ENCODE measurements at regions not wholly inside any gene's neighbourhood (a gene's known extent, or its start where the extent isn't known, plus 50 kb on each side); places are given as distances from the start of the nearest gene placed in this dataset.

- Histone ChIP-seq H4K20me1 (ENCODE audit: insufficient read depth, low read length) (no peaks in the 10 kb centered on the region), H3K4me2 (ENCODE audit: low read length) (no peak overlapping the region), H3K9me2 (ENCODE audit: insufficient read depth, low read length) (no peaks in the 10 kb centered on the region), H3K27ac (ENCODE audit: low read depth, low read length, poor library complexity, severe bottlenecking) (no peak overlapping the region), H3K9me3 (ENCODE audit: low read length) (no peaks in the 10 kb centered on the region), H3K4me3 (ENCODE audit: low read depth, low read length, poor library complexity, severe bottlenecking) (no peak overlapping the region), H3K36me3 (ENCODE audit: insufficient read depth, low read length) (no peaks in the 10 kb centered on the region), H2AFZ (ENCODE audit: low read length) (no peak overlapping the region), H3K4me1 (ENCODE audit: insufficient read depth, low read length, poor library complexity, severe bottlenecking) (no peaks in the 10 kb centered on the region), H3K79me2 (ENCODE audit: insufficient read depth, low read depth, low read length) (no peaks in the 10 kb centered on the region)
- intact Hi-C loops (cut with micrococcal nuclease; ENCODE audit: unreplicated experiment), result no loop called here
- BruUV-seq (replicated peaks), result no TSS peak
- TF ChIP-seq CTCF (conservative IDR thresholded peaks at IDR 0.05; ENCODE audit: low read length), result no peak
- no peak for TF ChIP-seq EZH2phosphoT487 (IDR thresholded peaks at IDR 0.05; ENCODE audit: borderline replicate concordance, low read depth, low read length)
- ChIA-PET CTCF (ENCODE audit: unreplicated experiment) (no interaction called here), POLR2A (interaction anchor here (0.8 kb wide), 1 partner anchor 60 kb away, joined by 3 read pairs; no protein-coding TSS in a partner anchor)
- DNase-seq (ENCODE audit: low spot score), result no peak
Measured at GRCh38 chr20:52789716-52790115, 182.4 kb upstream of the TSHZ2 start.

- Histone ChIP-seq H3K9me2 (ENCODE audit: insufficient read depth, low read length) (no peaks in the 10 kb centered on the region), H3K79me2 (ENCODE audit: insufficient read depth, low read depth, low read length) (no peaks in the 10 kb centered on the region), H3K4me3 (ENCODE audit: low read depth, low read length, poor library complexity, severe bottlenecking) (no peak overlapping the region), H3K4me2 (ENCODE audit: low read length) (no peak overlapping the region), H3K4me1 (ENCODE audit: insufficient read depth, low read length, poor library complexity, severe bottlenecking) (no peaks in the 10 kb centered on the region), H3K27ac (ENCODE audit: low read depth, low read length, poor library complexity, severe bottlenecking) (no peak overlapping the region), H3K9me3 (ENCODE audit: low read length) (0 out of 2 replicates have a peak, but pooled peaks cover 11% of the 10 kb centered on the region), H3K36me3 (ENCODE audit: insufficient read depth, low read length) (no peaks in the 10 kb centered on the region), H4K20me1 (ENCODE audit: insufficient read depth, low read length) (no peaks in the 10 kb centered on the region), H2AFZ (ENCODE audit: low read length) (no peak overlapping the region)
- TF ChIP-seq CTCF (conservative IDR thresholded peaks at IDR 0.05; ENCODE audit: low read length) (no peak), EZH2phosphoT487 (IDR thresholded peaks at IDR 0.05; ENCODE audit: borderline replicate concordance, low read depth, low read length) (no peak)
- no TSS peak for BruUV-seq (replicated peaks)
- ChIA-PET CTCF (ENCODE audit: unreplicated experiment) (no interaction called here), POLR2A (interaction anchor here (0.6 kb wide), 1 partner anchor 600 kb away, joined by 3 read pairs; no protein-coding TSS in a partner anchor)
- intact Hi-C loops (cut with micrococcal nuclease; ENCODE audit: unreplicated experiment), result no loop called here
- no peak for DNase-seq (ENCODE audit: low spot score)
Measured at GRCh38 chr20:52787962-52788361, 184.2 kb upstream of the TSHZ2 start.

GRCh38 chr20:52787216-52787615 is 184.9 kb upstream of the TSHZ2 start:
- H3K4me1 ChIP-seq (ENCODE audit: insufficient read depth, low read length, poor library complexity, severe bottlenecking), result no peaks in the 10 kb centered on the region
- H2AFZ ChIP-seq (ENCODE audit: low read length), result no peak overlapping the region
- no peak overlapping the region for H3K4me2 ChIP-seq (ENCODE audit: low read length)
- ChIA-PET CTCF (ENCODE audit: unreplicated experiment) (no interaction called here), POLR2A (interaction anchor here (0.7 kb wide), 1 partner anchor 314 kb away, joined by 3 read pairs; no protein-coding TSS in a partner anchor)
- H3K4me3 ChIP-seq (ENCODE audit: low read depth, low read length, poor library complexity, severe bottlenecking), result no peak overlapping the region
- intact Hi-C loops (cut with micrococcal nuclease; ENCODE audit: unreplicated experiment), result no loop called here
- H3K9me2 ChIP-seq (ENCODE audit: insufficient read depth, low read length), result no peaks in the 10 kb centered on the region
- no peak overlapping the region for H3K27ac ChIP-seq (ENCODE audit: low read depth, low read length, poor library complexity, severe bottlenecking)
- no TSS peak for BruUV-seq (replicated peaks)
- no peaks in the 10 kb centered on the region for H3K79me2 ChIP-seq (ENCODE audit: insufficient read depth, low read depth, low read length)
- DNase-seq (ENCODE audit: low spot score), result no peak
- H4K20me1 ChIP-seq (ENCODE audit: insufficient read depth, low read length), result no peaks in the 10 kb centered on the region
- H3K36me3 ChIP-seq (ENCODE audit: insufficient read depth, low read length), result no peaks in the 10 kb centered on the region
- no peak for TF ChIP-seq CTCF (conservative IDR thresholded peaks at IDR 0.05; ENCODE audit: low read length)
- no peak for TF ChIP-seq EZH2phosphoT487 (IDR thresholded peaks at IDR 0.05; ENCODE audit: borderline replicate concordance, low read depth, low read length)
- 0 out of 2 replicates have a peak, but pooled peaks cover 11% of the 10 kb centered on the region for H3K9me3 ChIP-seq (ENCODE audit: low read length)
